H1 (cell line): ENCODE measurements at regions not wholly inside any gene's neighbourhood (a gene's known extent, or its start where the extent isn't known, plus 50 kb on each side); places are given as distances from the start of the nearest gene placed in this dataset.

Source experiments
- CTCF ChIA-PET: fragments of 300-600 bp; sonication (Branson Sonifier 250); formaldehyde crosslinking; loops from one replicate; lab custom pipeline; 2021; ENCODE audit not compliant: partially characterized antibody; lab: Charles Lee
- POLR2A ChIA-PET: fragments of 300-600 bp; sonication (Branson Sonifier 250); formaldehyde crosslinking; loops from one replicate; lab custom pipeline; 2021; ENCODE audit warnings: inconsistent platforms; ENCODE audit not compliant: partially characterized antibody; lab: Charles Lee
- DNase-seq, 2 experiments: peaks; one replicate each; pipeline versions ENCODE4 v3.0.0 to v3.0.0-alpha.2; 2010 to 2022; ENCODE audit warnings: low spot score in 2 of 2, low read depth in 1 of 2, mixed read lengths in 1 of 2
- FAIRE-seq: peaks from 2 replicates; lab custom pipeline; 2011; peaks lifted over from hg19 to GRCh38; lab: Jason Lieb, UNC
- H2AFZ ChIP-seq: 2 replicates; pipeline ENCODE4 v1.8.1; 2012; ENCODE audit warnings: low read length, inconsistent platforms
- H2AK5ac ChIP-seq: 2 replicates; pipeline ENCODE4 v1.6.1; 2013; ENCODE audit warnings: low read depth, low read length
- H2BK120ac ChIP-seq: replicated peaks from 2 replicates; pipeline ENCODE3; 2013; ENCODE audit warnings: low read depth, low read length, inconsistent platforms
- H2BK12ac ChIP-seq: 2 replicates; pipeline ENCODE4 v1.6.1; 2013; ENCODE audit warnings: low read depth, low read length
- H2BK15ac ChIP-seq: 2 replicates; pipeline ENCODE4 v1.6.1; 2013; ENCODE audit warnings: low read length
- H2BK20ac ChIP-seq: 2 replicates; pipeline ENCODE4 v1.6.1; 2013; ENCODE audit warnings: low read length
- H2BK5ac ChIP-seq: 2 replicates; pipeline ENCODE4 v1.6.1; 2013; ENCODE audit warnings: low read depth, low read length
- H3K14ac ChIP-seq: 2 replicates; pipeline ENCODE4 v1.6.1; 2013; ENCODE audit warnings: inconsistent platforms; ENCODE audit not compliant: insufficient read length
- H3K18ac ChIP-seq: 2 replicates; pipeline ENCODE4 v1.6.1; 2013; ENCODE audit warnings: low read length; ENCODE audit errors: extremely low read depth
- H3K23ac ChIP-seq: 2 replicates; pipeline ENCODE4 v1.6.1; 2013; ENCODE audit warnings: inconsistent platforms; ENCODE audit not compliant: insufficient read length
- H3K23me2 ChIP-seq: 2 replicates; pipeline ENCODE4 v1.6.1; 2013; ENCODE audit warnings: low read depth, low read length
- H3K27ac ChIP-seq: 2 replicates; pipeline ENCODE4 v1.6.1; 2011; ENCODE audit warnings: low read depth, low read length, inconsistent platforms
- H3K27me3 ChIP-seq, 4 experiments: replicated peaks in 1 of 4; 1 replicate in 1 of 4; 2 replicates in 3 of 4; pipeline versions ENCODE4 v1.6.1 to v1.8.1; 2011 to 2013; ENCODE audit warnings: low read length in 3 of 4, mild to moderate bottlenecking in 3 of 4, inconsistent platforms in 2 of 4, mixed read lengths in 2 of 4, moderate library complexity in 1 of 4; ENCODE audit not compliant: control insufficient read depth in 3 of 4, insufficient read depth in 3 of 4; ENCODE audit errors: extremely low read depth in 1 of 4
- H3K36me3 ChIP-seq, 4 experiments: 2 replicates each; pipeline versions ENCODE4 v1.6.1 to v1.8.1; 2011 to 2013; ENCODE audit warnings: mild to moderate bottlenecking in 4 of 4, low read length in 3 of 4, moderate library complexity in 2 of 4, control low read depth in 1 of 4, inconsistent platforms in 1 of 4; ENCODE audit not compliant: insufficient read depth in 4 of 4, control insufficient read depth in 2 of 4
- H3K4ac ChIP-seq: replicated peaks from 2 replicates; pipeline ENCODE3; 2013; ENCODE audit warnings: low read length, low read depth, mixed read lengths, inconsistent platforms; ENCODE audit not compliant: insufficient read length
- H3K4me1 ChIP-seq, 4 experiments: replicated peaks in 1 of 4; 1 replicate in 1 of 4; 2 replicates in 3 of 4; pipeline versions ENCODE4 v1.6.1 to v1.8.1; 2011 to 2013; ENCODE audit warnings: low read length in 3 of 4, inconsistent platforms in 2 of 4, mixed read lengths in 1 of 4; ENCODE audit not compliant: insufficient read depth in 4 of 4, control insufficient read depth in 3 of 4
- H3K4me2 ChIP-seq, 2 experiments: 2 replicates each; pipeline versions ENCODE4 v1.6.1 to v1.8.1; 2011 to 2013; ENCODE audit warnings: low read depth in 2 of 2, low read length in 2 of 2, control low read depth in 1 of 2, inconsistent platforms in 1 of 2, mild to moderate bottlenecking in 1 of 2; ENCODE audit not compliant: insufficient read depth in 1 of 2
- H3K4me3 ChIP-seq, 4 experiments: fragments of 200-600, 300-600 bp in 1 of 4; sonication (generic), shearing (Covaris generic), sonication (Bioruptor Twin) in 1 of 4; 2 replicates each; pipeline versions ENCODE4 v1.5.1 to v1.8.1; 2011 to 2016; ENCODE audit warnings: low read length in 4 of 4, low read depth in 3 of 4, control low read depth in 2 of 4, inconsistent platforms in 2 of 4, mild to moderate bottlenecking in 2 of 4, mixed read lengths in 1 of 4, moderate library complexity in 1 of 4; ENCODE audit not compliant: insufficient read depth in 2 of 4; ENCODE audit errors: extremely low read depth in 1 of 4
- H3K56ac ChIP-seq: replicated peaks from 2 replicates; pipeline ENCODE3; 2013; ENCODE audit warnings: low read depth, mild to moderate bottlenecking, mixed read lengths, low read length, inconsistent platforms; ENCODE audit not compliant: insufficient read length
- H3K79me1 ChIP-seq: 2 replicates; pipeline ENCODE4 v1.6.1; 2013; ENCODE audit warnings: low read depth, low read length, control low read depth
- H3K79me2 ChIP-seq, 2 experiments: 2 replicates each; pipeline versions ENCODE4 v1.6.1 to v1.8.1; 2012 to 2013; ENCODE audit warnings: low read length in 2 of 2, mild to moderate bottlenecking in 2 of 2, inconsistent platforms in 1 of 2; ENCODE audit not compliant: insufficient read depth in 2 of 2, control insufficient read depth in 1 of 2
- H3K9ac ChIP-seq, 4 experiments: replicated peaks in 1 of 4; 1 replicate in 1 of 4; 2 replicates in 3 of 4; pipeline versions ENCODE4 v1.6.1 to v1.8.1; 2011 to 2013; ENCODE audit warnings: low read depth in 3 of 4, low read length in 3 of 4, control low read depth in 2 of 4, mild to moderate bottlenecking in 2 of 4, moderate library complexity in 2 of 4, inconsistent platforms in 1 of 4; ENCODE audit errors: extremely low read depth in 1 of 4
- H3K9me3 ChIP-seq, 2 experiments: 2 replicates each; pipeline versions ENCODE4 v1.6.1 to v1.8.1; 2012 to 2013; ENCODE audit warnings: mild to moderate bottlenecking in 2 of 2, moderate library complexity in 2 of 2, control low read depth in 1 of 2, inconsistent platforms in 1 of 2, low read depth in 1 of 2, low read length in 1 of 2, mixed read lengths in 1 of 2; ENCODE audit not compliant: insufficient read depth in 2 of 2
- H4K20me1 ChIP-seq, 2 experiments: replicated peaks in 1 of 2; 2 replicates each; pipeline versions ENCODE3 to v1.8.1; 2011 to 2013; ENCODE audit warnings: inconsistent platforms in 2 of 2, low read length in 2 of 2, mild to moderate bottlenecking in 1 of 2; ENCODE audit not compliant: insufficient read depth in 2 of 2, control insufficient read depth in 1 of 2
- H4K5ac ChIP-seq: 2 replicates; pipeline ENCODE4 v1.6.1; 2013; ENCODE audit warnings: low read length, low read depth, mixed read lengths, inconsistent platforms; ENCODE audit not compliant: insufficient read length
- H4K8ac ChIP-seq: 2 replicates; pipeline ENCODE4 v1.8.0; 2013; ENCODE audit warnings: mild to moderate bottlenecking, moderate library complexity, low read length, inconsistent platforms; ENCODE audit not compliant: insufficient read depth; ENCODE audit errors: extremely low read depth
- H4K91ac ChIP-seq: replicated peaks from 2 replicates; pipeline ENCODE3; 2013; ENCODE audit warnings: low read length, mixed read lengths, inconsistent platforms; ENCODE audit not compliant: insufficient read length
- MAFK ChIP-seq: IDR thresholded peaks from 2 replicates; pipeline ENCODE4 v1.6.1; 2012; ENCODE audit warnings: low read depth, mild to moderate bottlenecking, improper control_type of control experiment, low read length
- NRF1 ChIP-seq: IDR thresholded peaks from 2 replicates; pipeline ENCODE4 v1.6.1; 2011; ENCODE audit warnings: mild to moderate bottlenecking, low read depth, low read length, improper control_type of control experiment
- PHF8 ChIP-seq: fragments of 200-600 bp; sonication (generic); conservative IDR thresholded peaks from 2 replicates; pipeline ENCODE4 v1.7.1; 2012; ENCODE audit warnings: low read depth, mild to moderate bottlenecking, inconsistent platforms, low read length, moderate library complexity
- RAD21 ChIP-seq, 2 experiments: IDR thresholded peaks in 1 of 2; conservative IDR thresholded peaks in 1 of 2; 2 replicates each; pipeline ENCODE4 v1.6.1; 2011; ENCODE audit warnings: low read depth in 2 of 2, low read length in 2 of 2, improper control_type of control experiment in 1 of 2, inconsistent platforms in 1 of 2, mild to moderate bottlenecking in 1 of 2, moderate library complexity in 1 of 2
- TBP ChIP-seq: IDR thresholded peaks from 2 replicates; pipeline ENCODE4 v1.6.1; 2011; ENCODE audit warnings: low read depth, low read length, improper control_type of control experiment
- ZNF274 ChIP-seq: IDR thresholded peaks from 2 replicates; pipeline ENCODE4 v1.7.0; 2012; ENCODE audit warnings: low read length, borderline replicate concordance; ENCODE audit errors: extremely low read depth
- WGBS, 2 experiments: shearing (Covaris generic) in 1 of 2; methylation state at CpG; one replicate each; pipeline versions ENCODE4 v1.1.6 to v1.1.7; 2013 to 2015; ENCODE audit warnings: low lambda C conversion rate in 2 of 2, mixed read lengths in 2 of 2, inconsistent platforms in 1 of 2, low coverage in 1 of 2, missing lambda C conversion rate in 1 of 2; ENCODE audit not compliant: insufficient replicate concordance in 2 of 2, insufficient coverage in 1 of 2, insufficient read length in 1 of 2; ENCODE audit errors: extremely low coverage in 1 of 2, missing lambda C conversion rate in 1 of 2; 5-methylcytosine and 5-hydroxymethylcytosine counted together

DNA sequence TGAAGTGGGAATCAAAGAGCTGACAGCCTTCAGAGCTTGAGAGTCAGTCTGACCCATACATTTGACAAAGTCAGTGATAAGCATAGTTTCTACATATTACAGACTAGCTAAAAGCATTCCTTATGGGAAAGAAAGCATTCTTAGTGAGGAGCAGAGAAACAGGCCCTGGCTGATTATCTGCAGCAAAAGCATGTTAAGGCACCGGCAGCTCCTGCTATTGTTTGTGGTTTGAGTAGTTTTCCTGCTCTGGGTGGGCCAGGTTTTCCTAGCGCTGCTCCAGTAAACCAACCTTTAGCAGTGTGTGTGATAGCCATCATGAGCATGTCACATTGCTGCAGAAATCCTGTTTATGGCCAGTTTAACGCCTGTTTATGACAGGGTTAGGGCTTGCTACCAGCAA is 51.6 kb upstream of the WDR1 start:
- Histone ChIP-seq H3K56ac (no peak overlapping the region), H2BK120ac (no peak overlapping the region), H2BK20ac (no peak overlapping the region), H3K9me3 (no peaks in the 10 kb centered on the region), H4K8ac (no peak overlapping the region), H2BK12ac (no peak overlapping the region), H2AK5ac (no peak overlapping the region), H3K4me1 (no peaks in the 10 kb centered on the region; a peak in 1 of 7 replicates), H3K4me2 (no peak overlapping the region), H3K23ac (no peak overlapping the region), H2BK15ac (no peak overlapping the region), H3K79me2 (no peaks in the 10 kb centered on the region), H3K4ac (no peak overlapping the region), H3K36me3 (no peaks in the 10 kb centered on the region), H2AFZ (no peak overlapping the region), H4K91ac (no peak overlapping the region), H2BK5ac (no peak overlapping the region)
- POLR2A ChIA-PET, result no interaction called here
- DNase-seq (no peak), FAIRE-seq (no peak)
- no peak for TF ChIP-seq RAD21 (IDR thresholded peaks at IDR 0.05 in 1 of 2, conservative IDR thresholded peaks at IDR 0.05 in 1 of 2; ENCODE audit: low read depth in 2 of 2, low read length in 2 of 2)
- TF ChIP-seq ZNF274, result no peak
- TF ChIP-seq NRF1, result no peak
- no peak for TF ChIP-seq TBP
- TF ChIP-seq MAFK, result no peak
- no peak for TF ChIP-seq PHF8
- TF ChIP-seq, all 59 proteins: peak for 0
- H3K9ac ChIP-seq, result no peak overlapping the region
- H4K5ac ChIP-seq, result no peak overlapping the region
- no peaks in the 10 kb centered on the region for H3K27me3 ChIP-seq
- H3K79me1 ChIP-seq, result no peaks in the 10 kb centered on the region
- no peaks in the 10 kb centered on the region for H3K23me2 ChIP-seq
- CTCF ChIA-PET, result interaction anchor here (0.7 to 11.6 kb wide), 16 partner anchors 9 to 385 kb away, joined by 3 to 69 read pairs (median 5); no protein-coding TSS in a partner anchor
- no peak overlapping the region for H3K4me3 ChIP-seq
- H3K18ac ChIP-seq, result no peak overlapping the region
- H4K20me1 ChIP-seq, result peaks cover 0 to 1% of the 10 kb centered on the region in 2 experiments
- no peak overlapping the region for H3K27ac ChIP-seq
- no peak overlapping the region for H3K14ac ChIP-seq
- WGBS, 2 experiments, result 79% methylated on average over 3 of the region's 3 CpGs; no CpG with 5 or more reads in 1 of the 2 experiments
